ENCODE measurements at regions not wholly inside any gene's neighbourhood (a gene's known extent, or its start where the extent isn't known, plus 50 kb on each side); places are given as distances from the start of the nearest gene placed in this dataset.

DNA sequence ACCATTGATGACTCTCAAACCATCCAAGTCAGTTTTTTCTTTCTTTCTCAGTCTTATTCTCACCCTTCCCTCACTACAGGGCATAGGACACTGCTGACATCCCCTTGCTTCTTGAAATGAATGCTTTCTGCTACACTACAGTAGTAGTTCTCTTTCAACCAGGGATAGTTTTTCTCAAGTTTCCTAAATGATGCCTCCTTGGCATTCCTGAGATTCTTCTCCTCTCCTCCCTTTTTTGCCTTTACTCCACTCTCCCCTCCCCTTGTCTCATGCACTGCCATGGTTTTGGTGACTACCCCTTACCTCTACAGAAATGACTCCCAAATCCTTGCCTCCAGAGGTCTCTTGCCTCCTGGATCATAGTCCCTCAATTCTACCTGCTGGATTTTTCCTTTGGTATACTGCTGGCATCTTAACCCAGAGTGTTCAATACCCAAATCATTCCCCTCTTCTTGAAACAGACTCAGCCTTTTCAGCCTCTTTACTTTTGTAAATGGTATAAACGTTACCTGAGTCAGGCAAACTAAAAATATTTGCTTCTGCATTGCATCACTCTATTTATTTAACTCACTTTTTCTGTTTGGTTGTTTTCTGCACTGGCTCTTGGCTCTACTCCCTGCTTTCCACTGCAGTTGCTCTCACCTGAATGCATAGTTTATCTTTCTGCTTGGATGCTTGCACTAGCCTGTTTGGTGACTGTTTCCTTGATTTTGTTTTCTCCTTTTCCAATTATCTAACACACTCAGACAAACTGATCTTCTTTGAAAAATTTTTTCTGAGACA is 211.6 kb upstream of the IGF1 start:
- ATAC-seq (ENCODE audit: low read depth) (no peak), DNase-seq (no peak)
- H2BK20ac ChIP-seq (ENCODE audit: low read depth, low read length), result no peak overlapping the region
- no peaks in the 10 kb centered on the region for H4K20me1 ChIP-seq (ENCODE audit: insufficient read depth, low read length)
- no peak overlapping the region for H3K9ac ChIP-seq (ENCODE audit: low read depth, low read length)
- H3K4me2 ChIP-seq (ENCODE audit: low read depth, low read length), result no peak overlapping the region
- H3K14ac ChIP-seq (replicated peaks; ENCODE audit: low read depth, low read length), result no peak overlapping the region
- H3K4me3 ChIP-seq (ENCODE audit: insufficient read depth, low read depth, low read length), result no peak overlapping the region
- no peaks in the 10 kb centered on the region for H3K9me3 ChIP-seq (ENCODE audit: control insufficient read depth, insufficient read depth, low read length)
- H3K23ac ChIP-seq (ENCODE audit: low read depth, low read length), result no peak overlapping the region
- H3K27ac ChIP-seq (ENCODE audit: insufficient read depth, low read length), result no peak overlapping the region
- H3K27me3 ChIP-seq (ENCODE audit: control insufficient read depth, insufficient read depth, low read length), result no peaks in the 10 kb centered on the region
- H3K4ac ChIP-seq (ENCODE audit: low read depth, low read length), result no peak overlapping the region
- no peaks in the 10 kb centered on the region for H3K79me1 ChIP-seq (ENCODE audit: low read depth in 1 of 2, low read length in 2 of 2)
- no peak overlapping the region for H4K5ac ChIP-seq (ENCODE audit: low read depth, low read length)
- no peak overlapping the region for H2AK5ac ChIP-seq (ENCODE audit: low read depth, low read length)
- no peak overlapping the region for H4K91ac ChIP-seq (ENCODE audit: insufficient read depth, low read depth, low read length)
- CTCF ChIA-PET, result interaction anchor here (0.7 to 1.0 kb wide), 2 partner anchors 9 to 221 kb away, joined by 3 read pairs; no protein-coding TSS in a partner anchor
- BruUV-seq (replicated peaks), result no TSS peak
- no peak overlapping the region for H3K18ac ChIP-seq (ENCODE audit: low read depth, low read length)
- POLR2A ChIA-PET (ENCODE audit: unreplicated experiment), result no interaction called here
- no peak overlapping the region for H2BK120ac ChIP-seq (ENCODE audit: low read depth, low read length)
- H3K4me1 ChIP-seq (ENCODE audit: control insufficient read depth, insufficient read depth, low read length), result no peaks in the 10 kb centered on the region
- no peak overlapping the region for H3K56ac ChIP-seq (ENCODE audit: extremely low read depth, insufficient read depth, low read length)
- no peaks in the 10 kb centered on the region for H3K9me1 ChIP-seq (ENCODE audit: insufficient read depth, low read length)
- H2AK9ac ChIP-seq (replicated peaks; ENCODE audit: low read depth, low read length, poor library complexity), result no peak overlapping the region
- H2BK5ac ChIP-seq (ENCODE audit: low read depth, low read length, poor library complexity, severe bottlenecking), result no peak overlapping the region
- H3K36me3 ChIP-seq (ENCODE audit: control insufficient read depth, insufficient read depth, low read length), result no peaks in the 10 kb centered on the region
- H4K8ac ChIP-seq (ENCODE audit: low read depth in 2 of 2, low read length in 2 of 2), result no peak overlapping the region
- intact Hi-C loops (cut with micrococcal nuclease) (no loop called here), dilution Hi-C loops (cut with HindIII; ENCODE audit: low sequenced_read_pairs, unreplicated experiment) (no loop called here), in situ Hi-C loops (cut with MboI; ENCODE audit: low sequenced_read_pairs) (no loop called here)
- H2AFZ ChIP-seq (replicated peaks; ENCODE audit: low read length, poor library complexity), result no peak overlapping the region
- H2BK15ac ChIP-seq (ENCODE audit: low read depth, low read length), result no peak overlapping the region
- WGBS, 2 experiments (ENCODE audit: extremely low coverage in 2 of 2, insufficient read length in 1 of 2), result no CpG with 5 or more reads among the region's 1 CpG
- TF ChIP-seq POLR2A (IDR thresholded peaks at IDR 0.05; ENCODE audit: low read depth, low read length), result no peak
- TF ChIP-seq RAD21 (IDR thresholded peaks at IDR 0.05; ENCODE audit: low read length), result no peak
- no peak for TF ChIP-seq MXI1 (IDR thresholded peaks at IDR 0.05; ENCODE audit: borderline replicate concordance, low read depth, low read length)
